CD4-positive, alpha-beta memory T cell (primary cell): ENCODE measurements at regions not wholly inside any gene's neighbourhood (a gene's known extent, or its start where the extent isn't known, plus 50 kb on each side); places are given as distances from the start of the nearest gene placed in this dataset.

ENCODE experiments used
- CTCF ChIA-PET: fragments of 350-600 bp; sonication (Branson Sonifier 250); formaldehyde crosslinking; loops from one replicate; lab custom pipeline; 2021; ENCODE audit warnings: inconsistent platforms; ENCODE audit not compliant: partially characterized antibody; lab: Charles Lee
- POLR2A ChIA-PET: fragments of 350-600 bp; sonication (Branson Sonifier 250); formaldehyde crosslinking; loops from one replicate; lab custom pipeline; 2021; ENCODE audit not compliant: partially characterized antibody; lab: Charles Lee
- DNase-seq, 5 donors: peaks; one replicate each; pipeline versions ENCODE4 v3.0.0 to v3.0.0-alpha.2; 2020 to 2022; ENCODE audit warnings: mixed read lengths in 1 of 5
- H3K27ac ChIP-seq: one replicate; pipeline ENCODE4 v1.7.0; 2013; ENCODE audit warnings: low read depth, low read length
- H3K27me3 ChIP-seq: 2 replicates; pipeline ENCODE4 v1.7.0; 2013; ENCODE audit warnings: mild to moderate bottlenecking, low read length, moderate library complexity; ENCODE audit not compliant: insufficient read depth
- H3K36me3 ChIP-seq: 2 replicates; pipeline ENCODE4 v1.7.0; 2013; ENCODE audit warnings: mild to moderate bottlenecking, low read length, moderate library complexity; ENCODE audit not compliant: insufficient read depth
- H3K4me1 ChIP-seq: 2 replicates; pipeline ENCODE4 v1.7.0; 2013; ENCODE audit warnings: mild to moderate bottlenecking, low read length, moderate library complexity; ENCODE audit not compliant: insufficient read depth
- H3K4me3 ChIP-seq, 2 donors: one replicate each; pipeline ENCODE4 v1.7.0; 2013; ENCODE audit warnings: low read length in 2 of 2, mild to moderate bottlenecking in 1 of 2
- H3K9me3 ChIP-seq, 2 donors: one replicate each; pipeline ENCODE4 v1.7.0; 2013; ENCODE audit warnings: low read length in 2 of 2, control low read depth in 1 of 2; ENCODE audit not compliant: control insufficient read depth in 1 of 2
- H3K27ac Mint-ChIP-seq, 7 donors: one replicate each; pipeline ENCODE4 v1.8.0; 2020 to 2021; ENCODE audit warnings: mixed read lengths in 7 of 7, mild to moderate bottlenecking in 6 of 7, inconsistent platforms in 3 of 7, moderate library complexity in 3 of 7
- H3K27me3 Mint-ChIP-seq, 2 donors: one replicate each; pipeline ENCODE4 v1.8.0; 2020 to 2021; ENCODE audit warnings: mixed read lengths in 2 of 2
- H3K36me3 Mint-ChIP-seq, 2 donors: one replicate each; pipeline ENCODE4 v1.8.0; 2020 to 2021; ENCODE audit warnings: mixed read lengths in 2 of 2, inconsistent platforms in 1 of 2, mild to moderate bottlenecking in 1 of 2
- H3K4me1 Mint-ChIP-seq, 4 donors: one replicate each; pipeline ENCODE4 v1.8.0; 2020 to 2021; ENCODE audit warnings: mixed read lengths in 4 of 4, mild to moderate bottlenecking in 1 of 4
- H3K4me3 Mint-ChIP-seq, 8 donors: one replicate each; pipeline ENCODE4 v1.8.0; 2020 to 2021; ENCODE audit warnings: mixed read lengths in 8 of 8, mild to moderate bottlenecking in 7 of 8, moderate library complexity in 6 of 8, inconsistent platforms in 3 of 8
- H3K9me3 Mint-ChIP-seq, 8 donors: one replicate each; pipeline ENCODE4 v1.8.0; 2020 to 2021; ENCODE audit warnings: mixed read lengths in 8 of 8, mild to moderate bottlenecking in 5 of 8, inconsistent platforms in 3 of 8, moderate library complexity in 1 of 8
- intact Hi-C: fragments of 100-400 bp; cut with micrococcal nuclease; formaldehyde crosslinking; loops from one replicate; pipeline ENCODE4 v1.15.1; 2023

GRCh38 chr13:99450416-99450815 is 50.9 kb upstream of the TM9SF2 start:
- H3K27me3 ChIP-seq: no peaks in the 10 kb centered on the region
- H3K4me3 ChIP-seq: no peak overlapping the region
- no peaks in the 10 kb centered on the region for H3K9me3 ChIP-seq
- intact Hi-C loops: no loop called here
- H3K27ac Mint-ChIP-seq: no peak overlapping the region
- H3K27ac ChIP-seq: no peak overlapping the region
- H3K36me3 Mint-ChIP-seq: peaks cover 0 to 5% of the 10 kb centered on the region in 2 donors
- peaks cover 0 to 2% (median 0%) of the 10 kb centered on the region in 4 donors for H3K4me1 Mint-ChIP-seq
- H3K27me3 Mint-ChIP-seq: peaks cover 2 to 16% of the 10 kb centered on the region in 2 donors
- CTCF ChIA-PET: interaction anchor here (1.4 to 2.6 kb wide), 3 partner anchors 13 to 184 kb away, joined by 3 to 10 read pairs (median 8); partner anchors contain the start of gene TM9SF2
- H3K4me3 Mint-ChIP-seq: no peak overlapping the region
- H3K36me3 ChIP-seq: no peaks in the 10 kb centered on the region
- H3K4me1 ChIP-seq: no peaks in the 10 kb centered on the region
- DNase-seq: no peak
- POLR2A ChIA-PET: no interaction called here
- H3K9me3 Mint-ChIP-seq: peaks cover 3 to 11% (median 6%) of the 10 kb centered on the region in 8 donors
